Thoracic aorta (tissue), 2 donors: ENCODE measurements at regions not wholly inside any gene's neighbourhood (a gene's known extent, or its start where the extent isn't known, plus 50 kb on each side); places are given as distances from the start of the nearest gene placed in this dataset.
A peak's percentile ranks its signal among the peaks of the same experiment; 100 is the strongest.

Source experiments
- ATAC-seq: fragments of 150-250 bp; one replicate; pipeline ENCODE4 v1.8.0; 2017; ENCODE audit warnings: low read depth; ENCODE audit not compliant: insufficient number of reproducible peaks, low FRiP score
- DNase-seq: peaks from one replicate; pipeline ENCODE4 v3.0.0-alpha.2; 2020; ENCODE audit warnings: low spot score
- H3K27ac ChIP-seq, 2 donors: fragments of 200-600 bp; sonication (generic); 1 replicate in 1 of 2; 2 replicates in 1 of 2; pipeline ENCODE4 v1.5.1; 2016; ENCODE audit warnings: mild to moderate bottlenecking in 2 of 2, moderate library complexity in 2 of 2
- H3K27me3 ChIP-seq: fragments of 200-600 bp; sonication (generic); replicated peaks from 2 replicates; pipeline ENCODE4 v1.6.0; 2016; ENCODE audit warnings: mild to moderate bottlenecking; ENCODE audit not compliant: insufficient read depth
- H3K36me3 ChIP-seq: fragments of 200-600 bp; sonication (generic); one replicate; pipeline ENCODE4 v1.5.1; 2016
- H3K4me1 ChIP-seq, 2 donors: fragments of 200-600 bp; sonication (generic); 1 replicate in 1 of 2; 2 replicates in 1 of 2; pipeline versions ENCODE4 v1.5.1 to v1.6.0; 2016; ENCODE audit warnings: low read depth in 2 of 2, mild to moderate bottlenecking in 1 of 2; ENCODE audit not compliant: control insufficient read depth in 1 of 2
- H3K4me3 ChIP-seq: fragments of 200-600 bp; sonication (generic); 2 replicates; pipeline ENCODE4 v1.5.1; 2016; ENCODE audit warnings: mild to moderate bottlenecking
- H3K9me3 ChIP-seq: fragments of 200-600 bp; sonication (generic); 2 replicates; pipeline ENCODE4 v1.5.1; 2016
- TF ChIP-seq, protein P1 (sequence below): fragments of 200-600 bp; sonication (generic); IDR thresholded peaks from one replicate; pipeline ENCODE4 v1.5.1; 2019; ENCODE audit warnings: antibody characterized with exemption

- no peak for DNase-seq
- TF ChIP-seq, protein P1, sequence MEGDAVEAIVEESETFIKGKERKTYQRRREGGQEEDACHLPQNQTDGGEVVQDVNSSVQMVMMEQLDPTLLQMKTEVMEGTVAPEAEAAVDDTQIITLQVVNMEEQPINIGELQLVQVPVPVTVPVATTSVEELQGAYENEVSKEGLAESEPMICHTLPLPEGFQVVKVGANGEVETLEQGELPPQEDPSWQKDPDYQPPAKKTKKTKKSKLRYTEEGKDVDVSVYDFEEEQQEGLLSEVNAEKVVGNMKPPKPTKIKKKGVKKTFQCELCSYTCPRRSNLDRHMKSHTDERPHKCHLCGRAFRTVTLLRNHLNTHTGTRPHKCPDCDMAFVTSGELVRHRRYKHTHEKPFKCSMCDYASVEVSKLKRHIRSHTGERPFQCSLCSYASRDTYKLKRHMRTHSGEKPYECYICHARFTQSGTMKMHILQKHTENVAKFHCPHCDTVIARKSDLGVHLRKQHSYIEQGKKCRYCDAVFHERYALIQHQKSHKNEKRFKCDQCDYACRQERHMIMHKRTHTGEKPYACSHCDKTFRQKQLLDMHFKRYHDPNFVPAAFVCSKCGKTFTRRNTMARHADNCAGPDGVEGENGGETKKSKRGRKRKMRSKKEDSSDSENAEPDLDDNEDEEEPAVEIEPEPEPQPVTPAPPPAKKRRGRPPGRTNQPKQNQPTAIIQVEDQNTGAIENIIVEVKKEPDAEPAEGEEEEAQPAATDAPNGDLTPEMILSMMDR, result no peak
- Histone ChIP-seq H3K27ac (peak overlapping the region in 1 of 2 donors; percentile 50), H3K9me3 (no peaks in the 10 kb centered on the region), H3K4me1 (peaks cover 10 to 11% of the 10 kb centered on the region in 2 donors), H3K27me3 (no peaks in the 10 kb centered on the region), H3K36me3 (no peaks in the 10 kb centered on the region), H3K4me3 (no peak overlapping the region)
- ATAC-seq, result peak; percentile 59
Observed at GRCh38 chr1:88001460-88001859, 672.8 kb downstream of the LMO4 start.

DNA sequence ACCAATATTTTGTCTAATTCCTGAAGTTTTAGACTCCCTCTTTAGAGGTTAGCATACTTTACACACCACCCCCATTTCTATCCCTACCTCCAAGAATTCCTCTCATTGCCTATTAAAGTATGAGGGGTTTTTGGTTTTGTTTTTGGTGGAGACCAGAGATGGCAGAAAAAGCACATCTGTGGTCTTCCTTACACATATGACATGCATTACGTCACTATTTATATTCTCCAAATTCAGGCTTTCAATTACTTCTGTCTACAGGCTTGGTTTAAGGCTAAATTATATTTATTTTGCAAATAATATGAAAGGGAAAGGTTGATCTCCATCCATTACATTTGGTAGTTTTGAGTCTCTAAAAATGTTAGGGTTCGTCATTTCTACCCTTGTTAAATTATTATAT, 674.6 kb downstream of the LMO4 start:
- Histone ChIP-seq H3K27me3 (no peaks in the 10 kb centered on the region), H3K27ac (no peak overlapping the region), H3K9me3 (no peaks in the 10 kb centered on the region), H3K4me1 (peaks cover 10 to 11% of the 10 kb centered on the region in 2 donors), H3K36me3 (no peaks in the 10 kb centered on the region), H3K4me3 (no peak overlapping the region)
- ATAC-seq (no peak), DNase-seq (no peak)
- TF ChIP-seq, protein P1, result no peak

GRCh38 chr1:88009916-88010315, 674.2 kb upstream of the PKN2 start:
- no peaks in the 10 kb centered on the region for H3K27me3 ChIP-seq
- DNase-seq, result no peak
- ATAC-seq, result no peak
- H3K9me3 ChIP-seq, result no peaks in the 10 kb centered on the region
- H3K4me1 ChIP-seq, result no peaks in the 10 kb centered on the region
- no peak overlapping the region for H3K27ac ChIP-seq
- TF ChIP-seq, protein P1, result no peak
- H3K36me3 ChIP-seq, result no peaks in the 10 kb centered on the region
- no peak overlapping the region for H3K4me3 ChIP-seq

- H3K9me3 ChIP-seq, result no peaks in the 10 kb centered on the region
- H3K4me3 ChIP-seq, result no peak overlapping the region
- no peaks in the 10 kb centered on the region for H3K4me1 ChIP-seq
- no peak for DNase-seq
- no peaks in the 10 kb centered on the region for H3K36me3 ChIP-seq
- no peak for ATAC-seq
- no peak overlapping the region for H3K27ac ChIP-seq
- H3K27me3 ChIP-seq, result no peaks in the 10 kb centered on the region
- TF ChIP-seq, protein P1, result no peak
Observed at GRCh38 chr1:88013485-88013884, 670.6 kb upstream of the PKN2 start.

GRCh38 chr1:88014131-88014530, 669.9 kb upstream of the PKN2 start:
- Histone ChIP-seq H3K27me3 (no peaks in the 10 kb centered on the region), H3K4me3 (no peak overlapping the region), H3K9me3 (no peaks in the 10 kb centered on the region), H3K27ac (no peak overlapping the region), H3K4me1 (no peaks in the 10 kb centered on the region), H3K36me3 (no peaks in the 10 kb centered on the region)
- ATAC-seq (no peak), DNase-seq (no peak)
- TF ChIP-seq, protein P1, result no peak
